ENCODE measurements at regions not wholly inside any gene's neighbourhood (a gene's known extent, or its start where the extent isn't known, plus 50 kb on each side); places are given as distances from the start of the nearest gene placed in this dataset.
"Not testable (repeated sequence)": the region's sequence is repeated elsewhere in the genome, so short reads cannot be mapped to it uniquely, and the experiment has no call there.

DNA sequence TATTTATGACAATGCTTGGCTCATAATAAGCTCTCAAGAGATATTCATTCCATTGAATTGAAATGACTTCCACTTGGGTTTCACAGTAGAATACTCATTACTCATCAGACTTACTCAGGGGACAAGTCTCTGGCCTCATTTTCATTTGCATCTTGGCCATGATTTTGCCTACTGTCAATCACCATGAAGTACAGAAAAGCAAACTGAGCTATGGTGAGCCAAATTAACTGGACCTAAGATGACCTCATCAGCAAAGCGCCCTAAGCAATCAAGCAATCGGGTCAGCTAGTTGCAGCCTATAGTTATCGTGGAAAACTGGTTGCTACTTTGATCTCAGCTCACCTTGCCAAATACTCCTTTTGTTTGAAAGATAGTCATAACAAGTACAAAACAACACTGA lies 494.7 kb upstream of the SLC35B3 start:
- no peak for ATAC-seq
- Histone ChIP-seq H3K4me3 (ENCODE audit: low read depth in 2 of 2, low read length in 2 of 2) (no peak overlapping the region), H3K9me3 (ENCODE audit: control insufficient read depth, insufficient read depth, low read depth, low read length) (no peaks in the 10 kb centered on the region), H3K27ac (ENCODE audit: low read length) (no peak overlapping the region), H3K36me3 (ENCODE audit: control insufficient read depth, insufficient read depth, low read length) (no peaks in the 10 kb centered on the region), H3K4me1 (ENCODE audit: control insufficient read depth, insufficient read depth, low read length) (no peaks in the 10 kb centered on the region), H3K27me3 (ENCODE audit: control insufficient read depth, insufficient read depth, low read length) (no peaks in the 10 kb centered on the region)
- intact Hi-C loops (cut with micrococcal nuclease; ENCODE audit: unreplicated experiment) (no loop called here), in situ Hi-C loops (cut with HindIII; ENCODE audit: low pct_unique_long_range_greater_than_20kb, low sequenced_read_pairs) (no loop called here)
- TF ChIP-seq, protein P1, sequence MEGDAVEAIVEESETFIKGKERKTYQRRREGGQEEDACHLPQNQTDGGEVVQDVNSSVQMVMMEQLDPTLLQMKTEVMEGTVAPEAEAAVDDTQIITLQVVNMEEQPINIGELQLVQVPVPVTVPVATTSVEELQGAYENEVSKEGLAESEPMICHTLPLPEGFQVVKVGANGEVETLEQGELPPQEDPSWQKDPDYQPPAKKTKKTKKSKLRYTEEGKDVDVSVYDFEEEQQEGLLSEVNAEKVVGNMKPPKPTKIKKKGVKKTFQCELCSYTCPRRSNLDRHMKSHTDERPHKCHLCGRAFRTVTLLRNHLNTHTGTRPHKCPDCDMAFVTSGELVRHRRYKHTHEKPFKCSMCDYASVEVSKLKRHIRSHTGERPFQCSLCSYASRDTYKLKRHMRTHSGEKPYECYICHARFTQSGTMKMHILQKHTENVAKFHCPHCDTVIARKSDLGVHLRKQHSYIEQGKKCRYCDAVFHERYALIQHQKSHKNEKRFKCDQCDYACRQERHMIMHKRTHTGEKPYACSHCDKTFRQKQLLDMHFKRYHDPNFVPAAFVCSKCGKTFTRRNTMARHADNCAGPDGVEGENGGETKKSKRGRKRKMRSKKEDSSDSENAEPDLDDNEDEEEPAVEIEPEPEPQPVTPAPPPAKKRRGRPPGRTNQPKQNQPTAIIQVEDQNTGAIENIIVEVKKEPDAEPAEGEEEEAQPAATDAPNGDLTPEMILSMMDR (IDR thresholded peaks at IDR 0.05): no peak
- no peak for TF ChIP-seq TCF7L2 (IDR thresholded peaks at IDR 0.05; ENCODE audit: low read depth, low read length)
- TF ChIP-seq SIN3A (IDR thresholded peaks at IDR 0.05; ENCODE audit: borderline replicate concordance, insufficient read depth, low read depth, low read length): no peak
- TF ChIP-seq POLR2AphosphoS5 (IDR thresholded peaks at IDR 0.05; ENCODE audit: low read depth, low read length): no peak
- TF ChIP-seq REST (IDR thresholded peaks at IDR 0.05; ENCODE audit: insufficient read depth in 1 of 2, low read depth in 2 of 2, low read length in 1 of 2): no peak
- POLR2A ChIA-PET: no interaction called here
- BruUV-seq (replicated peaks): no TSS peak
- DNase-seq (ENCODE audit: low read depth, low spot score): no peak
- CTCF ChIA-PET: no interaction called here

GRCh38 chr6:8920244-8920643 lies 484.9 kb upstream of the SLC35B3 start:
- DNase-seq (ENCODE audit: low read depth, low spot score); H3K9me3 ChIP-seq (ENCODE audit: control insufficient read depth, insufficient read depth, low read depth, low read length); in situ Hi-C loops (cut with HindIII; ENCODE audit: low pct_unique_long_range_greater_than_20kb, low sequenced_read_pairs); H3K27ac ChIP-seq (ENCODE audit: low read length); POLR2A ChIA-PET; intact Hi-C loops (cut with micrococcal nuclease; ENCODE audit: unreplicated experiment); H3K36me3 ChIP-seq (ENCODE audit: control insufficient read depth, insufficient read depth, low read length); H3K4me1 ChIP-seq (ENCODE audit: control insufficient read depth, insufficient read depth, low read length); H3K27me3 ChIP-seq (ENCODE audit: control insufficient read depth, insufficient read depth, low read length); CTCF ChIA-PET; H3K4me3 ChIP-seq (ENCODE audit: low read depth in 2 of 2, low read length in 2 of 2); ATAC-seq; BruUV-seq (replicated peaks): not testable (repeated sequence)

GRCh38 chr6:8918196-8918595 lies 482.9 kb upstream of the SLC35B3 start:
- H3K27ac ChIP-seq (ENCODE audit: low read length): no peak overlapping the region
- DNase-seq (ENCODE audit: low read depth, low spot score) (no peak), ATAC-seq (no peak)
- no TSS peak for BruUV-seq (replicated peaks)
- CTCF ChIA-PET: no interaction called here
- H3K9me3 ChIP-seq (ENCODE audit: control insufficient read depth, insufficient read depth, low read depth, low read length): no peaks in the 10 kb centered on the region
- intact Hi-C loops (cut with micrococcal nuclease; ENCODE audit: unreplicated experiment): no loop called here
- H3K4me3 ChIP-seq (ENCODE audit: low read depth in 2 of 2, low read length in 2 of 2): no peak overlapping the region
- no peaks in the 10 kb centered on the region for H3K27me3 ChIP-seq (ENCODE audit: control insufficient read depth, insufficient read depth, low read length)
- in situ Hi-C loops (cut with HindIII; ENCODE audit: low pct_unique_long_range_greater_than_20kb, low sequenced_read_pairs): no loop called here
- TF ChIP-seq SIN3A (IDR thresholded peaks at IDR 0.05; ENCODE audit: borderline replicate concordance, insufficient read depth, low read depth, low read length): no peak
- TF ChIP-seq REST (IDR thresholded peaks at IDR 0.05; ENCODE audit: insufficient read depth in 1 of 2, low read depth in 2 of 2, low read length in 1 of 2): no peak
- TF ChIP-seq POLR2AphosphoS5 (IDR thresholded peaks at IDR 0.05; ENCODE audit: low read depth, low read length): no peak
- TF ChIP-seq, protein P1 (IDR thresholded peaks at IDR 0.05): no peak
- no peak for TF ChIP-seq TCF7L2 (IDR thresholded peaks at IDR 0.05; ENCODE audit: low read depth, low read length)
- H3K4me1 ChIP-seq (ENCODE audit: control insufficient read depth, insufficient read depth, low read length): no peaks in the 10 kb centered on the region
- POLR2A ChIA-PET: no interaction called here
- H3K36me3 ChIP-seq (ENCODE audit: control insufficient read depth, insufficient read depth, low read length): no peaks in the 10 kb centered on the region

Data from Panc1 (cell line).